Stomach (tissue), 8 donors: ENCODE measurements at regions not wholly inside any gene's neighbourhood (a gene's known extent, or its start where the extent isn't known, plus 50 kb on each side); places are given as distances from the start of the nearest gene placed in this dataset.

Experiments
- DNase-seq, 2 donors: peaks; one replicate each; pipeline versions ENCODE4 v3.0.0 to v3.0.0-alpha.2; 2013 to 2019
- H3K27ac ChIP-seq, 5 donors: fragments of 200-600 bp in 4 of 5; sonication (generic) in 4 of 5; one replicate each; pipeline ENCODE4 v1.5.1; 2013 to 2019; ENCODE audit warnings: mild to moderate bottlenecking in 1 of 5, moderate library complexity in 1 of 5
- H3K27me3 ChIP-seq, 3 donors: fragments of 200-600 bp; sonication (generic); one replicate each; pipeline ENCODE4 v1.5.1; 2017 to 2019; ENCODE audit warnings: mixed run types in 1 of 3
- H3K36me3 ChIP-seq, 4 donors: fragments of 200-600 bp; sonication (generic); 1 replicate in 3 of 4; 2 replicates in 1 of 4; pipeline ENCODE4 v1.5.1; 2016 to 2019
- H3K4me1 ChIP-seq, 4 donors: fragments of 200-600 bp; sonication (generic); one replicate each; pipeline ENCODE4 v1.5.1; 2016 to 2019
- H3K4me3 ChIP-seq, 4 donors: fragments of 200-600 bp; sonication (generic) in 3 of 4; one replicate each; pipeline ENCODE4 v1.5.1; 2016 to 2019; ENCODE audit warnings: mild to moderate bottlenecking in 1 of 4
- H3K9me3 ChIP-seq, 4 donors: fragments of 200-600 bp; sonication (generic); one replicate each; pipeline ENCODE4 v1.5.1; 2016 to 2019
- CTCF ChIP-seq, 7 experiments: fragments of 450-650 bp in 4 of 7; fragments of 200-600 bp in 3 of 7; sonication (generic) in 3 of 7; IDR thresholded peaks; one replicate each; pipeline ENCODE4 v1.5.1; 2016 to 2019; ENCODE audit warnings: antibody characterized with exemption in 7 of 7, control low read depth in 2 of 7, mild to moderate bottlenecking in 1 of 7
- EP300 ChIP-seq: sonication (generic); formaldehyde crosslinking; IDR thresholded peaks from one replicate; pipeline ENCODE4 v1.6.1; 2017; ENCODE audit warnings: antibody characterized with exemption
- POLR2A ChIP-seq, 4 donors: fragments of 450-650 bp; IDR thresholded peaks; one replicate each; pipeline ENCODE4 v1.6.1; 2016; ENCODE audit warnings: antibody characterized with exemption in 4 of 4, control low read depth in 2 of 4, mild to moderate bottlenecking in 1 of 4, moderate library complexity in 1 of 4
- POLR2AphosphoS5 ChIP-seq, 3 donors: sonication (generic); formaldehyde crosslinking; IDR thresholded peaks; one replicate each; pipeline ENCODE4 v1.6.1; 2016; ENCODE audit warnings: antibody characterized with exemption in 3 of 3
- WGBS, 5 donors: extraction: QIAGEN DNeasy Blood & Tissue Kit in 3 of 5; methylation state at CpG; one replicate each; pipeline versions ENCODE4 v1.1.5 to v1.1.7; 2013 to 2018; 5-methylcytosine and 5-hydroxymethylcytosine counted together
- intact Hi-C: fragments of 100-400 bp; cut with DNase I; formaldehyde crosslinking; loops from one replicate; pipeline ENCODE4 v1.15.1; 2023; ENCODE audit warnings: low total_unique reads
- donor health status: healthy with polysubstance abuse.
- donor health status: Bipolar disorder and iron deficiency.
- donor health status: healthy.

- Histone ChIP-seq H3K27me3 (no peaks in the 10 kb centered on the region), H3K4me1 (no peaks in the 10 kb centered on the region), H3K36me3 (no peaks in the 10 kb centered on the region), H3K4me3 (no peak overlapping the region), H3K27ac (no peak overlapping the region), H3K9me3 (no peaks in the 10 kb centered on the region)
- no peak for DNase-seq
- intact Hi-C loops, result no loop called here
- TF ChIP-seq EP300 (no peak), CTCF (IDR thresholded peaks at IDR 0.05) (no peak), POLR2A (IDR thresholded peaks at IDR 0.05) (no peak), POLR2AphosphoS5 (IDR thresholded peaks at IDR 0.05) (no peak)
- WGBS, 5 donors, result 88 to 100% (median 96%) methylated on average over 1 of the region's 1 CpG
Measured at GRCh38 chr13:62847520-62847919, 1431.9 kb upstream of the PCDH20 start.

- no peak overlapping the region for H3K4me3 ChIP-seq
- no peak overlapping the region for H3K27ac ChIP-seq
- no peaks in the 10 kb centered on the region for H3K4me1 ChIP-seq
- 84 to 95% (median 90%) methylated on average over 2 of the region's 2 CpGs for WGBS, 5 donors
- DNase-seq, result no peak
- no peaks in the 10 kb centered on the region for H3K9me3 ChIP-seq
- TF ChIP-seq CTCF (IDR thresholded peaks at IDR 0.05) (no peak), EP300 (no peak), POLR2AphosphoS5 (IDR thresholded peaks at IDR 0.05) (no peak)
- H3K27me3 ChIP-seq, result no peaks in the 10 kb centered on the region
- intact Hi-C loops, result no loop called here
- H3K36me3 ChIP-seq, result no peaks in the 10 kb centered on the region
Measured at GRCh38 chr13:62846302-62846701, 1430.7 kb upstream of the PCDH20 start.

GRCh38 chr13:62839338-62839737, 1423.7 kb upstream of the PCDH20 start:
- intact Hi-C loops, result no loop called here
- Histone ChIP-seq H3K4me3 (no peak overlapping the region), H3K9me3 (no peaks in the 10 kb centered on the region), H3K36me3 (no peaks in the 10 kb centered on the region), H3K27me3 (no peaks in the 10 kb centered on the region), H3K27ac (no peak overlapping the region), H3K4me1 (no peaks in the 10 kb centered on the region)
- DNase-seq, result no peak
- 85 to 91% (median 90%) methylated on average over 1 of the region's 1 CpG for WGBS, 5 donors
- TF ChIP-seq CTCF (IDR thresholded peaks at IDR 0.05) (no peak), POLR2A (IDR thresholded peaks at IDR 0.05) (no peak), EP300 (no peak), POLR2AphosphoS5 (IDR thresholded peaks at IDR 0.05) (no peak)

GRCh38 chr13:62838929-62839328, 1423.3 kb upstream of the PCDH20 start:
- H3K4me1 ChIP-seq, result no peaks in the 10 kb centered on the region
- no peak overlapping the region for H3K27ac ChIP-seq
- H3K9me3 ChIP-seq, result no peaks in the 10 kb centered on the region
- H3K27me3 ChIP-seq, result no peaks in the 10 kb centered on the region
- no peak for DNase-seq
- no peaks in the 10 kb centered on the region for H3K36me3 ChIP-seq
- intact Hi-C loops, result no loop called here
- TF ChIP-seq EP300 (no peak), CTCF (IDR thresholded peaks at IDR 0.05) (no peak), POLR2AphosphoS5 (IDR thresholded peaks at IDR 0.05) (no peak), POLR2A (IDR thresholded peaks at IDR 0.05) (no peak)
- no peak overlapping the region for H3K4me3 ChIP-seq

GRCh38 chr13:62837895-62838294, 1422.2 kb upstream of the PCDH20 start:
- no peak for TF ChIP-seq POLR2A (IDR thresholded peaks at IDR 0.05)
- TF ChIP-seq POLR2AphosphoS5 (IDR thresholded peaks at IDR 0.05), result no peak
- no peak for TF ChIP-seq CTCF (IDR thresholded peaks at IDR 0.05)
- TF ChIP-seq EP300, result no peak
- 76 to 96% (median 89%) methylated on average over 2 of the region's 2 CpGs for WGBS, 5 donors
- no peak overlapping the region for H3K4me3 ChIP-seq
- H3K27ac ChIP-seq, result no peak overlapping the region
- no peaks in the 10 kb centered on the region for H3K9me3 ChIP-seq
- intact Hi-C loops, result no loop called here
- DNase-seq, result no peak
- no peaks in the 10 kb centered on the region for H3K27me3 ChIP-seq
- H3K36me3 ChIP-seq, result no peaks in the 10 kb centered on the region
- no peaks in the 10 kb centered on the region for H3K4me1 ChIP-seq
